ENCODE measurements at regions not wholly inside any gene's neighbourhood (a gene's known extent, or its start where the extent isn't known, plus 50 kb on each side); places are given as distances from the start of the nearest gene placed in this dataset.

- no peak for TF ChIP-seq EZH2 (IDR thresholded peaks at IDR 0.05; ENCODE audit: insufficient read depth, poor library complexity, severe bottlenecking)
- no peak for TF ChIP-seq EZH2phosphoT487 (IDR thresholded peaks at IDR 0.05; ENCODE audit: insufficient read depth, low read depth)
These were observed 222.5 kb downstream of the MRPL39 start for GRCh38 chr21:25384782-25385181.

Data from GM23248 (cell line).